HG03571 (cell line): ENCODE measurements at regions not wholly inside any gene's neighbourhood (a gene's known extent, or its start where the extent isn't known, plus 50 kb on each side); places are given as distances from the start of the nearest gene placed in this dataset.
"Not testable (repeated sequence)": the region's sequence is repeated elsewhere in the genome, so short reads cannot be mapped to it uniquely, and the experiment has no call there.

Experiments used
- ATAC-seq: cut with Tn5 transposase; IDR thresholded peaks from one replicate; pipeline ENCODE4 v1.9.1; 2021; ENCODE audit not compliant: unreplicated experiment

GRCh38 chr9:29245351-29245750, 1672.1 kb upstream of the C9orf72 start:
- no peak for ATAC-seq

DNA sequence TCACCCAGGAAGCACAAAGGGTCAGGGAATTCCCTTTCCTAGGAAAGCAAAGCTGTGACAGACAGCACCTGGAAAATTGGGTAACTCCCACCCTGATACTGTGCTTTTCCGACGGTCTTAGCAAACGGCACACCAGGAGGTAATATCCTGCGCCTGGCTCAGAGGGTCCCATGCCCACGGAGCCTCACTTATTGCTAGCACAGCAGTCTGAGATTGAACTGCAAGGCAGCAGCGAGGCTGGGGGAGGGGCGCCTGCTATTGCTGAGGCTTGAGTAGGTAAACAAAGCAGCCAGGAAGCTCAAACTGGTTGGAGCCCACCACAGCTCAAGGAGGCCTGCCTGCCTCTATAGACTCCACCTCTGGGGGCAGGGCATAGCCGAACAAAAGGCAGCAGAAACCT, 1697.1 kb upstream of the C9orf72 start:
- not testable (repeated sequence) for ATAC-seq

DNA sequence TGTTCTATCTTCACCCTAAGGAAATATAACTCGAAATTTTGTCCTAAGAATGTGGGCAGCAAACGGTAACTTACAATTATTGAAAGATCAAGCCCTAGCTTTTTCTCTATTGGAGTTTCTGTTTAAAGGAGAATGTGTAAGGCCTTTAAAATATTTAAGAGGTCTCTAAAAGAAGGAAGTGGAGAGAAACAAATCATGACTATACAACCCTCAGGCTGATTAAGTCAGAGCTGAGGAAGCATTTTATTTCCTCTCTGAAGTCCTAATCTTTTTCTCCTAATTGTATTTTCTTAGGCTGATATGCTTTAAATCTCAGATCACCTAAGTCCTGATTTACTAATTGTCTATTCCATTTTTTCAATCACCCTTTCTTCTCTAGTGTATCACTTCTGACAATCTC, 1708.8 kb upstream of the C9orf72 start:
- ATAC-seq: no peak

- no peak for ATAC-seq
Measured at GRCh38 chr9:29285818-29286217, 1712.5 kb upstream of the C9orf72 start.

DNA sequence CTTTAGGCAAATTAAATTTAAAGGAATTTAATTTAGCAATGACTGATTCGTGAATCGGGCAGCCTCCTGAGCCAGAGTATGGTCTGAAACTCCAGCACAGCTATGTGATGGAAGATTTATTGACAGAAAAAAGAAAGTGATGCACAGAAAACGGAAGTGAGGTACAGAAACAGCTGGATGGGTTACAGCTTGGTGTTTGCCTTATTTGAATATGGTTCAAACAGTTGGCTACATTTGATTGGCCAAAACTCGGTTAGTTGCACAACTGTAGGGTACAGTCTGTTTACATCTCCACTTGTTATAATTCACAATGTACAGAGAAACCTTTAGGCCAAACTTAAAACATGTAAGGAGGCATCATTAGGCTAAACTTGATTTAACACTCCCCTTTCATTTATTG, 1716.1 kb upstream of the C9orf72 start:
- no peak for ATAC-seq

DNA sequence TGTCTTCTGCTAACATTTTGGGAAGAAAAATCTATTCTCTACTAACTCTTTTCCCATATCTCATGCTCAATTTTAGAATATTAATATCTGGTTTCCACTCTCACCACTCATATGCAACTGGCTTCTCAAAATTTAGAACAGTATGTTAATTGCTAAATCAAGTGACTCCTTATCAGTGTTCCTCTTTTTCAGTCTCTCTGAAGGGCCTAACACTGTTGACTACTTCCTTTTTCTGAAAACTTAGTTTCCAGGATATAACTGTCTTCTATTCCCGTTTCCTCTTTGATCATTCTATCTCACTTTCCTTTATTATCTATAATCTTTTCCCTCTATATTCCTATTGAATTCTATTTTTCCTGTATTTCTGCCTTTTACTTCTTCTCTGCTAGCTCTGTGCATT, 1717.2 kb upstream of the C9orf72 start:
- ATAC-seq: no peak

- no peak for ATAC-seq
Measured at GRCh38 chr9:29297592-29297991, 1724.3 kb upstream of the C9orf72 start.

DNA sequence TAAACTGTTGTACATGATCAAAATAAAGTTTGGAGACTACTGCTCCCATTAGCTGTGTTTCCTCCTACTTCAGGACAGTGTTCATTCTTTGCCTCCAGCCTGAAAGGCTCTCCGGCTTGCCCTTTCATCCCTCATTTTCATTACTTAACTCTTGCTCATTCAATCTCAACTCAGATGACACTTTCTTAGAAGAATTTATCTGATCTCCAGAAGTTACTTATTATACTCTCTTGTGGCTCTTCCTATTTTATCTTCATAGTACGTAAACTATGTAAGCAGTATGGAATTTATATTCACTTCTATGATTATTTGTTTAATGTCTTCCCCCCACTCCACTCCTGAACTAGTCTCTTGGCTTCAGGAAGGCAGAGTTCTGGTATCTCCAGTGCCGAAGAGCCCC, 1737.9 kb upstream of the C9orf72 start:
- ATAC-seq: no peak

DNA sequence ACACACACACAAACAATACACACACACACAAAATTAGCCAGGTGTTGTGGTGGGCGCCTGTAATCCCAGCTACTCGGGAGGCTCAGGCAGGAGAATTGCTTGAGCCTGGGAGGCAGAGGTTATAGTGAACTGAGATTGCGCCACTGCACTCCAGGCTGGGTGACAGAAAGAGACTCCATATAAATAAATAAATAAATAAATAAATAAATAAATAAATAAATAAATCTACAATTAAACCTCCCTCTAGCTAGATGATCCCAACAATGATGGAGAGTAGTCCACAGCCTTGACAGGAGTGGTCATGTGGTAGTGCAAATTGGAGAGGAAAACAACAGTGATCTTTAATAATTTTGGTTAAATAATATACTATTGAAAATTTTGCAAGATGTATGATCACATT, 1739.0 kb upstream of the C9orf72 start:
- no peak for ATAC-seq

DNA sequence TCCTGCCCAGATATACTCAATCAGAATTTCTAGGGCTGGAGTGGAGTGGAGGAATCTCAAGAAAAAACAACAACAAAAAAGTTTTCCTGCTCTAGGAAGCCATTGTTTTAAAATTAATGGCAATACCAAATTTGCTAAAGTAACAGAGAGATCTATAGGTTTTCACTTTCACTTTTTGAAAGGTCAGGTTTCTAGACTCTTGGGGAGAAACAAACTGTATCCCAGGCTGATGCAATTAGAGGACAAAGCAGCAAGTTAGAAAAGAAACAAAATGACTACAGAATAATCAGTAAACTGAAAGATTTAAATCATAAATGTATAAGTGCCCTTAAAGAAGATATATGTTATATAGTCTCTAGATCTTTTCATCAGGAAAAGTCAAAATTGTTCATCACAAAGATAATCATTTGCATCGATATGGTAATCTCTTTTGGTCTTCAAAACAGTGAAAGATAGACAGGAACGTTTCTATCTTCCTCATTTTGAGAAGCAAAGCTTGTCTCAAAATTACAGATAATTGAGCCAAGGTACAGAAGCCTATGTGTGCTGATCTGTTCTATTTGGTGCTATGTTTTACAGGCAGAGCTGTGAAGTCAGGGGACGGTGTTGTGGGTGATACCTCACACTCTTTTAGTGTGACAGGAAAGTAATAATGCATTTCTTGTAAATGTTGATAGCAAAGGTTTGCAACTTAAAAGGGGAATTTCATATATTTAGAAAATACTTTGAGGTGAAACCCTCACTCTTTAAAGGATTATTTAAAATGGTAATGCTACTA, 1746.6 kb upstream of the C9orf72 start:
- ATAC-seq: no peak

GRCh38 chr9:29322240-29322639, 1749.0 kb upstream of the C9orf72 start:
- ATAC-seq: no peak

DNA sequence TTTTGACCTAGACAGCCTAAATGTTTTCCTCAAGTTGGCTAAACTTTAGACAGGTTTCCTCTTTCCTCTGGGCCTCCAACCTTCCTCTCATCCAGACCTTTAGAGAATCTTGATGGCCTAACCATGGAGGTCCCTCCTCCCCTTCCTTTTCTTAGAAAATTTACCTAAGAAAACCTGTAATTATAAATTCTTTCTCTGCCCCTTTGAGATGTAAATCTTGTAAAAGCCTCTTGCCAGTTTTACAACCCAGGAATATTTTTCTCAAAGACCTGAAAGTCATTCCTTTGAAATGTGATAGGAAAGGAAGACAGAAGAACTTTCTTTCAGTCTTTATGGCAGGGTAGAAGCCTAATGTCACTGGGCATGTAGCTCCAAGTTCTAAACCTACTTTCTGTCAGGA, 1752.6 kb upstream of the C9orf72 start:
- ATAC-seq: no peak

- ATAC-seq: no peak
Measured at GRCh38 chr9:29332789-29333188, 1759.5 kb upstream of the C9orf72 start.

- no peak for ATAC-seq
Measured at GRCh38 chr9:29336281-29336680, 1763.0 kb upstream of the C9orf72 start.

DNA sequence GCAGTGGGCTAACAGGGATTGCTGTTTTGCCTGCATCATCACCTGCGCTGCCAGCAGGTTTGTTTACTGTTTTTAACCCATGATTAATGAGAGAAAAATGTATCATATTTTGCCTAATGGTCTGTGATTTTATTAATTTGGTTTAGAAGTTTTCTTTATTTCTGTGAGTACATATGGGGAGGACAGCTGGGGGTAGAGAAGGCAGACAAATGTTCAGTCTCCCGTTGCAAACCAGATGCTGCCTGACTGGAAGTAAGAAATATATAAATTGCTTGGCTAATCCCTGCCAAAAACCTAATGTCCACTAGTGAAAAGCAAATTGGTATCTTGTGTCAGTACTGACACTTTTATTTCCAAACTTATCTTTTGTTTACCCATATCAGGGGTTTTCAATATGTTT, 1766.1 kb upstream of the C9orf72 start:
- ATAC-seq: no peak

DNA sequence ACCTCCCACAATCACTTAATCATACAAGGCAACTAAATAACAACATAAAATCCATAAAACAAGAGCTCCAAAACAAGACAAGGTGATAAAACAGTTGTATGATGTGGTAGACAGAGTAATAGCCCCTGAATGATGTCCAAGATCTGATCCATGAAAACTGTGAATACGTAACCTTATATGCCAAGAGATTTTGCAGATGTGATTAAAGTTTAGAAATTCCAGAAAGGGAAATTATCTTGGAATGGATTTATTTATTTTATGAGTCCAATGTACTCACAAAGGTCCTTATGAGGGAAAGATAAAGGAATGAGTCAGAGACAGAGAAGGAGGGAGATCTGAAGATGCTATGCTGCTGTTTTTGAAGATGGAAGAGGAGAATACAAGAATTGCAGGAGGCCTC, 1775.7 kb upstream of the C9orf72 start:
- ATAC-seq: no peak

- no peak for ATAC-seq
Measured at GRCh38 chr9:29389421-29389820, 1816.1 kb upstream of the C9orf72 start.

- ATAC-seq: no peak
Measured at GRCh38 chr9:29390859-29391258, 1817.6 kb upstream of the C9orf72 start.

GRCh38 chr9:29393064-29393463, 1819.8 kb upstream of the C9orf72 start:
- ATAC-seq: no peak

DNA sequence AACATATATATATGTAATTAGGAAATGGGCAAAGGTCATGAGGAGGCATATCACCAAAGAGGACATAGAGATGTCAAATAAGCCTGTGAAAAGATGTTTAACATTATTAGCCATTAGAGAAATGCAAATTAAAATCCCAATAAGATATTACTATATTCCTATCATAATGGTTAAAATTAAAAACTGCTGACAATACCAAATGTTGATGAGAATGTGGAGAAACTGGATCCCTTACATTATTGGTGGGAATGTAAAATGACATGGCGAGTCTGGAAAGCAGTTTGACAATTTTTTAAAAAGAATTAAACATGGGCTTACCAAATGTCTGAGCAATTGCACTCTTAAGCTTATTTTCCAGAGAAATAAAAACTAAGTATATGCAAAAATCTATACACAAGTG, 1821.6 kb upstream of the C9orf72 start:
- no peak for ATAC-seq

GRCh38 chr9:29397148-29397547, 1823.9 kb upstream of the C9orf72 start:
- no peak for ATAC-seq

DNA sequence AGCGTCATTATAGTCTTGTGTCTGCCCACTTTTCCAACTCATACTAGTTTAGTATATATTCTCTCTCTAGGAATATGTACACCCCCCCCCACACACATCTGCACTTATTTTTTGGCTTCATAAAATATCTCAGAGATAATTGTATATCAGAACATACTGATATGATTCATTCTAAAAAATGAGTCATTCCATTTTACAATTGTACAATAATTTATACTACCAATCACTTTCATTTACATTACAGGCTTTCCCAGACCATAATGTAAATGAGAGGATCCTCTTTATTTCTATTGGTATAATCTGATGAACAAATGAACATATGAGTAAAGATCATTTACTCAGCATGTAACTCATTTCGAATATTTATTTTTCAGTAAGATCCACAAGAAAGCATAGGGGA, 1842.9 kb upstream of the C9orf72 start:
- no peak for ATAC-seq

DNA sequence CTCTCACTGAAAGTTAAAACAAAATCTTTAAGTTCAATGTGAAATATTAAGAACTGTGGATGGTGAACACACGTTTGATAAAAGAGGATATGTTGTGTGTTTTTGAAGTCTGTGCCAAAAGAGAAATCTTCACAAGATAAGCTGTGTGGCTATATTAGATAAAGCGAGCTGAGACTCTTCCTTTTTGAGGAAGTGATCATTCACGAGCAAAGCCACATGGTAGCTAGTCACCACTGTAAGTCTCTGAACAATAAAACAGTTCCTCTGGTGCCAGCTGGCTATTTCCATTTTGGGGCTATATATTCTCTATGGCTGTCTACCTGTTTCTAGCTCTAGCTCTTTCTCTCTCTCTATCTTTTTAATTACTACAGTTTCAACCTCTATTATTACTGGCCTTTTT, 1849.2 kb upstream of the C9orf72 start:
- no peak for ATAC-seq
